ENCODE measurements at regions not wholly inside any gene's neighbourhood (a gene's known extent, or its start where the extent isn't known, plus 50 kb on each side); places are given as distances from the start of the nearest gene placed in this dataset.

DNA sequence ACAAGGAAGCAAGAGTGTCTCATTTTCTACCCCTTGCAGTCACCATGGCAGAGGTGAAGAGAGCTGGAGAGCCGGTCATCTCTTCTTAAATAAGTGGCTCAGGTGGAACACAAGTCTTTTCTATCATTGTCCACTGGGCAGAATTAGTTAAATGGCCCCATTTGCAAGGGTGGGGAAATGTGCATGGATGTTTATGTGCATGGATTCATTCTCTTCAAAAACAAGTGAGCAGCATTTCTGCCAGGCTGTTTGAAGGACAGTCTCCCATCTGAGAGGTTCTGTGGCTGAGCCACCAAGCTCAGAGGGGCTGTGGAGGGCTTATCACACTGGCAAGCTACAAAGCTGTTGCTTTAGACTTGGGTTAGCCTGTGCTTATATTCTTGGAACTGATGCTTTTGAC is 370.3 kb upstream of the MTPN start:
- TF ChIP-seq POLR2A (IDR thresholded peaks at IDR 0.05) = no peak
- TF ChIP-seq, protein P1, sequence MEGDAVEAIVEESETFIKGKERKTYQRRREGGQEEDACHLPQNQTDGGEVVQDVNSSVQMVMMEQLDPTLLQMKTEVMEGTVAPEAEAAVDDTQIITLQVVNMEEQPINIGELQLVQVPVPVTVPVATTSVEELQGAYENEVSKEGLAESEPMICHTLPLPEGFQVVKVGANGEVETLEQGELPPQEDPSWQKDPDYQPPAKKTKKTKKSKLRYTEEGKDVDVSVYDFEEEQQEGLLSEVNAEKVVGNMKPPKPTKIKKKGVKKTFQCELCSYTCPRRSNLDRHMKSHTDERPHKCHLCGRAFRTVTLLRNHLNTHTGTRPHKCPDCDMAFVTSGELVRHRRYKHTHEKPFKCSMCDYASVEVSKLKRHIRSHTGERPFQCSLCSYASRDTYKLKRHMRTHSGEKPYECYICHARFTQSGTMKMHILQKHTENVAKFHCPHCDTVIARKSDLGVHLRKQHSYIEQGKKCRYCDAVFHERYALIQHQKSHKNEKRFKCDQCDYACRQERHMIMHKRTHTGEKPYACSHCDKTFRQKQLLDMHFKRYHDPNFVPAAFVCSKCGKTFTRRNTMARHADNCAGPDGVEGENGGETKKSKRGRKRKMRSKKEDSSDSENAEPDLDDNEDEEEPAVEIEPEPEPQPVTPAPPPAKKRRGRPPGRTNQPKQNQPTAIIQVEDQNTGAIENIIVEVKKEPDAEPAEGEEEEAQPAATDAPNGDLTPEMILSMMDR (IDR thresholded peaks at IDR 0.05) = no peak
- TF ChIP-seq POLR2AphosphoS5 (IDR thresholded peaks at IDR 0.05) = no peak
- intact Hi-C loops (cut with DNase I) = no loop called here
- no peaks in the 10 kb centered on the region for H3K27me3 ChIP-seq (replicated peaks; ENCODE audit: insufficient read depth)
- no peaks in the 10 kb centered on the region for H3K9me3 ChIP-seq
- no peak overlapping the region for H3K4me3 ChIP-seq
- no peak for DNase-seq (ENCODE audit: low spot score)
- H3K4me1 ChIP-seq (replicated peaks) = no peaks in the 10 kb centered on the region
- no peaks in the 10 kb centered on the region for H3K36me3 ChIP-seq
- 88% methylated on average over 1 of the region's 1 CpG for WGBS
- H3K27ac ChIP-seq = no peak overlapping the region

DNA sequence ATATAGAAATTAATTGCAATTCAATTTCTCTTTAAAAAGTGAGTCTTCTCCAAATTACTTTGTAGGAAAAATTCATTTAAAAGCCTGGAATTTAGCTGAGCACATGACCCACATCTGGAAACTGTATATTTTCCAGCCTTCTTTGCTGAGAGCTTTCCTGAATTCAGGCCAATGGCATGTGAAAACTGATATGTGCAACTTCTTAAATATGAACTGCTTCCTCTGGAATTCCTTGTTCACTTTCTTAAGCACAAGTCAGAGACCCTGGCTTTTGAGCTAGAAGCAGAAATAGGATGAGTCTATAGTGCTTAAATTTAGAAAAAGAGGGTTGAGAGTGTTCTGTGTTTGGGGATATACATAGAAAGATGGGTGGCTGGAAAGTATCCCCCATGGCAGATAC is 365.1 kb upstream of the MTPN start:
- Histone ChIP-seq H3K4me3 (no peak overlapping the region), H3K27me3 (replicated peaks; ENCODE audit: insufficient read depth) (no peaks in the 10 kb centered on the region), H3K9me3 (no peaks in the 10 kb centered on the region), H3K36me3 (no peaks in the 10 kb centered on the region), H3K27ac (no peak overlapping the region), H3K4me1 (replicated peaks) (no peaks in the 10 kb centered on the region)
- no peak for TF ChIP-seq POLR2A (IDR thresholded peaks at IDR 0.05)
- TF ChIP-seq POLR2AphosphoS5 (IDR thresholded peaks at IDR 0.05) = no peak
- TF ChIP-seq, protein P1 (IDR thresholded peaks at IDR 0.05) = no peak
- no peak for DNase-seq (ENCODE audit: low spot score)
- intact Hi-C loops (cut with DNase I) = no loop called here

DNA sequence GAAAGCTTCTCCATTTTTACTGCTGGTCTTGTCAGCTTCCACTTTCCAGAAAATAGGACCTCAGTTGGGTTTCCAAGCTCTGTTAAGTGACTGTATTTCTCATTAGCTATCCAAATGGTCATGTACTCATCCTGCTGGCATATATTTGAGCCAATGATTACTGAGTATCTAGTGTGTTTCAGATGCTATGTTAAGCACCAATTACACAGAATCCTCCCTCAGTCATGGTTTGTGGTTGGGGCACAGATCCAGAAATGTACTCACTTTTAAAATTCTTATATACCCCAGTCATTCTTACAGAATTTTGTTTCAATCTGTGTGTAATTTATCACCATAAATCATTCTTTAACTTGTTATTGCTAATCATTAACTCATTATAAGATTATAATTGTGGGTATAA is 362.3 kb upstream of the MTPN start:
- intact Hi-C loops (cut with DNase I) = no loop called here
- H3K4me3 ChIP-seq = no peak overlapping the region
- TF ChIP-seq, protein P1 (IDR thresholded peaks at IDR 0.05) = no peak
- TF ChIP-seq POLR2A (IDR thresholded peaks at IDR 0.05) (no peak), POLR2AphosphoS5 (IDR thresholded peaks at IDR 0.05) (no peak)

DNA sequence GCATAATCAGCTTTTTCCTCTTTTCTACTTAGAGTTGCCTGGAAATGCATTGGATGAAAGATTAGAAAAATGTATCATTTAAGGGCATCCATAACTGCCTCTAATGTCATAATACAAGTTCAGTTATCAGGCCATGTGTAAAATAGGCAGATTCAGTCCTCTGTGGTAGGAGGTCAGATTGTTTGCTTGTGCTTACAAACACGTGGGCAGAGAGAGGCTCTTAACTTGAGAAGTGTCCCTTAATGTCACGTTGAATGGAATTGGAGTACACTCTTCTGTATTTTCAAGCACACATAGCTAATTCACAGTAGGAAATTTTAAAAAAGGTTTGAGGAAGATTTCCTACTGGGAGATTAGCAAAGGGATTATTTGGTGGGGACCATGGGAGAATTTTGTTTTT is 359.8 kb upstream of the MTPN start:
- intact Hi-C loops (cut with DNase I) = no loop called here
- WGBS = 50% methylated on average over 2 of the region's 2 CpGs
- Histone ChIP-seq H3K4me3 (no peak overlapping the region), H3K27me3 (replicated peaks; ENCODE audit: insufficient read depth) (no peaks in the 10 kb centered on the region), H3K27ac (no peak overlapping the region), H3K36me3 (no peaks in the 10 kb centered on the region), H3K9me3 (no peaks in the 10 kb centered on the region), H3K4me1 (replicated peaks) (no peaks in the 10 kb centered on the region)
- TF ChIP-seq POLR2A (IDR thresholded peaks at IDR 0.05) = no peak
- TF ChIP-seq, protein P1 (IDR thresholded peaks at IDR 0.05) = no peak
- TF ChIP-seq POLR2AphosphoS5 (IDR thresholded peaks at IDR 0.05) = no peak
- DNase-seq (ENCODE audit: low spot score) = no peak

More for the DNA sequence above, 362.3 kb upstream of the MTPN start:
- no peaks in the 10 kb centered on the region for H3K4me1 ChIP-seq (replicated peaks)
- H3K36me3 ChIP-seq = no peaks in the 10 kb centered on the region
- H3K9me3 ChIP-seq = no peaks in the 10 kb centered on the region
- DNase-seq (ENCODE audit: low spot score) = no peak
- H3K27ac ChIP-seq = no peak overlapping the region
- no peaks in the 10 kb centered on the region for H3K27me3 ChIP-seq (replicated peaks; ENCODE audit: insufficient read depth)

DNA sequence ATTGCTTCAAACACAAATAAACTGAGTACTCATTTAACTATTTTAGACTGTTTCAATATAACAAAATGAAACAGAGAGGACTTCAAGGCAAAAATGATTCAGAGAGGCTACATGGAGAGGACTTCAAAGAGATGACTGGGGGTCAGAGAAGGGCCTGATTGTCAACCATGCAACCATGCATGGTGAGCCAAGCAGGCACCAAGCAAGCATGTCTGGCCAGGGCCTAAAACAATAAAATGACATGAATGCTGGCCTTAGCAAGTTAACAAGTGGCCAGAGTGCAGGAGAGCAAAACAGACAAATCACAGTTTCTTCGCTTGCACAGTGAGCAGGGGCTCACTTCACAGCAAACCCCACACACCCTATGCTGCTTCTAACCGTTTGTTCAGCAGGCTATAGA is 356.5 kb upstream of the MTPN start:
- DNase-seq (ENCODE audit: low spot score) = no peak
- intact Hi-C loops (cut with DNase I) = no loop called here
- WGBS = 69% methylated on average over 2 of the region's 2 CpGs
- TF ChIP-seq, protein P1 (IDR thresholded peaks at IDR 0.05) = no peak
- TF ChIP-seq POLR2A (IDR thresholded peaks at IDR 0.05) (no peak), POLR2AphosphoS5 (IDR thresholded peaks at IDR 0.05) (no peak)
- no peaks in the 10 kb centered on the region for H3K27me3 ChIP-seq (replicated peaks; ENCODE audit: insufficient read depth)
- no peak overlapping the region for H3K4me3 ChIP-seq
- no peaks in the 10 kb centered on the region for H3K36me3 ChIP-seq
- no peak overlapping the region for H3K27ac ChIP-seq
- no peaks in the 10 kb centered on the region for H3K4me1 ChIP-seq (replicated peaks)
- H3K9me3 ChIP-seq = no peaks in the 10 kb centered on the region

All from prostate gland (tissue), 2 donors.